Activated naive CD8-positive, alpha-beta T cell treated with anti-CD3 and anti-CD28 coated beads, Interleukin-2, amount 10 ng/mL, durations not matched to agents 7 days and 5 days (primary cell): ENCODE measurements at regions not wholly inside any gene's neighbourhood (a gene's known extent, or its start where the extent isn't known, plus 50 kb on each side); places are given as distances from the start of the nearest gene placed in this dataset.

Experiments
- ATAC-seq: fragments of 150-1000 bp; cut with Tn5 transposase; one replicate; pipeline ENCODE4 v1.10.0; 2021; ENCODE audit warnings: low read depth, moderate library complexity
- POLR2A ChIA-PET: fragments of 350-600 bp; sonication (Branson Sonifier 250); formaldehyde crosslinking; loops from one replicate; lab custom pipeline; 2021; ENCODE audit warnings: antibody characterized with exemption; lab: Charles Lee
- DNase-seq: peaks from one replicate; pipeline ENCODE4 v3.0.0; 2021
- H3K27ac Mint-ChIP-seq: one replicate; pipeline ENCODE4 v1.8.0; 2022; ENCODE audit warnings: mild to moderate bottlenecking, mixed read lengths
- H3K27me3 Mint-ChIP-seq: one replicate; pipeline ENCODE4 v1.8.0; 2022; ENCODE audit warnings: mild to moderate bottlenecking, moderate library complexity, mixed read lengths
- H3K36me3 Mint-ChIP-seq: one replicate; pipeline ENCODE4 v1.8.0; 2021; ENCODE audit warnings: mild to moderate bottlenecking, mixed read lengths
- H3K4me1 Mint-ChIP-seq: one replicate; pipeline ENCODE4 v1.8.0; 2021; ENCODE audit warnings: mixed read lengths
- H3K4me3 Mint-ChIP-seq: one replicate; pipeline ENCODE4 v1.8.0; 2022; ENCODE audit warnings: mild to moderate bottlenecking, moderate library complexity, mixed read lengths
- H3K9me3 Mint-ChIP-seq: one replicate; pipeline ENCODE4 v1.8.0; 2021; ENCODE audit warnings: mixed read lengths

DNA sequence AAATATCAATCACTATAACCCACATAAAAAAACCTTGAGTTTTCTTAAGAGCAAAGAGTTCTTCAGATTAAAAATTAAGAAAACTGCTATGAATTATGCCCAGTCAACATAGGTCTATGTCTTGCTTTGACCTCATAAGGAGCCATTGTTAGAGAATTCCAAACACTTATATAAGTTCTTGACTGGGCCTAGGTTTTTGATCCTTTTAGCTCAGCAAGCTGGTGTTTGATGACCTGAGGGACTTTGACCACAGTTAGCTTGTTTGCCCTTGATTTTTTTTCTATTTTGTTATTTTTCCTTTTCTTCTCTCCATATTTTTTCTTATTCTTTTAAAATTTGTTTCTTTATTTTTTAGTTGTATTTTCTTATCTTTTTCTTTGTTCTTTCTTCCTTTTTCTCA, 122.3 kb downstream of the RHOU start:
- Mint-ChIP-seq H3K4me1 (peaks cover 7% of the 10 kb centered on the region), H3K27me3 (peaks cover 22% of the 10 kb centered on the region), H3K36me3 (peaks cover 2% of the 10 kb centered on the region), H3K27ac (no peak overlapping the region), H3K9me3 (peaks cover 2% of the 10 kb centered on the region), H3K4me3 (no peak overlapping the region)
- ATAC-seq (no peak), DNase-seq (no peak)
- POLR2A ChIA-PET, result no interaction called here

DNA sequence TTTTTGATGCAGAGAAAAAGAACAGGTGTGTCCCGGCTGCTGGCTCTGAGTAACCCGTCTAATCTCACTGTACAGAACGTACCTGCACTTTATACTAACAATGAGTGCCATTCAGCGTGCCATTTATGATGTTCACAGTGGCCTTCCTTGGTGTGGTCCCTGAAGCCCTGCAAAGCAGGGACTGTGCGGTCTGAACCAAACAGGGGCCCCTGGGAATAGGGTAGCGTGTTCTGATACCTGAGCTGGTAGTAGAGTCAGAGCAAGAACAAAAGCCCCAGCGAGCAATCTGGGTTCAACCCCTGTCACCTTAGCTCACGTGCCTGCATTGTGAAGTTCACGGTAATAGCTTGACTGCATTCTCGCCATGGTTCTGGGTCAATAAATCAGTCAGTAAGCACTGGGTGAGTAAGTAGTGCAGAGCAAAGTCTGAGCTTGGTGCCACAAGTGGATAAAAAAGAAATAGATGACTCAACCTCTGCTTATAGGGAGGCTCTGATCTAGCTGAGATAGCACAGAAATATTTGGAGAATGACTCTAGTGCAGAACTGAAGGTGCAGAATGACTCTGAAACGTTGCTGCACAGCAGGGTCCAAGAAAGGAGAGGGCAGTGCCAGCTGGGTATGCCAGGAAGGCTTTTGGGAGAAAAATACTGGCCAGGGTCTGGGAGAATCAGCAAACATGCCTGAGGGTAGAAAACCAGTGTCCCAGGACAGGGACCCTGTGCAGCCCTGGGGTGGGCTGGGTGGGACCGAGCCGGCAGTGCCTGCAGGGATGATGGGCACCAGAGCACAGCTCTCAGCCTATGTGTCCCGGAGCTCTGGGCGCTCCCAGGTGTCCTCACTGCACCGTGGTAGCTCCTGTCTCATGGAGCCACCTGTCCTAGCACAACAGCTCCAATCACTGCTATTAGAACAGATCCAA, 125.9 kb downstream of the RHOU start:
- DNase-seq (no peak), ATAC-seq (no peak)
- peaks cover 16% of the 10 kb centered on the region for H3K27me3 Mint-ChIP-seq
- H3K9me3 Mint-ChIP-seq, result no peaks in the 10 kb centered on the region
- H3K27ac Mint-ChIP-seq, result no peak overlapping the region
- POLR2A ChIA-PET, result no interaction called here
- H3K4me1 Mint-ChIP-seq, result peaks cover 24% of the 10 kb centered on the region
- H3K36me3 Mint-ChIP-seq, result peaks cover 2% of the 10 kb centered on the region
- H3K4me3 Mint-ChIP-seq, result no peak overlapping the region

DNA sequence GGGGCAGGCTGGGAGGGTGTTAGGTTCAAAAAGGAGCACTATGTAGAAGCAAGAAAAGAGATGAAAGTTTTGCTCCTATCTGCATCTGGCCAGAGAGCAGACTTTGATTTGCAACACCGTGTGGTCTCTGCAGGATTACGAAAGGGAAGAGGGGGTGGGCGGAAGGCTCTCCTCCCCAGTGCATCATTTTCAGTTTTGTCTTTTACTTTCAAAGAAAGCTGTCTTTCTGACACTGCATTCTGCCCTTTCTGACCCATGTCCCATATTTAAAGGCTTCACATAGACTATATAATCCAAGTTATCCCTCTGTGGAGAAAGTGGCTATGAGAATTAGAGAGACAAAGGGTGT, 126.5 kb downstream of the RHOU start:
- Mint-ChIP-seq H3K27ac (no peak overlapping the region), H3K9me3 (no peaks in the 10 kb centered on the region), H3K36me3 (peaks cover 2% of the 10 kb centered on the region), H3K4me1 (peaks cover 24% of the 10 kb centered on the region), H3K4me3 (no peak overlapping the region), H3K27me3 (peaks cover 11% of the 10 kb centered on the region)
- ATAC-seq (no peak), DNase-seq (no peak)
- POLR2A ChIA-PET, result no interaction called here

DNA sequence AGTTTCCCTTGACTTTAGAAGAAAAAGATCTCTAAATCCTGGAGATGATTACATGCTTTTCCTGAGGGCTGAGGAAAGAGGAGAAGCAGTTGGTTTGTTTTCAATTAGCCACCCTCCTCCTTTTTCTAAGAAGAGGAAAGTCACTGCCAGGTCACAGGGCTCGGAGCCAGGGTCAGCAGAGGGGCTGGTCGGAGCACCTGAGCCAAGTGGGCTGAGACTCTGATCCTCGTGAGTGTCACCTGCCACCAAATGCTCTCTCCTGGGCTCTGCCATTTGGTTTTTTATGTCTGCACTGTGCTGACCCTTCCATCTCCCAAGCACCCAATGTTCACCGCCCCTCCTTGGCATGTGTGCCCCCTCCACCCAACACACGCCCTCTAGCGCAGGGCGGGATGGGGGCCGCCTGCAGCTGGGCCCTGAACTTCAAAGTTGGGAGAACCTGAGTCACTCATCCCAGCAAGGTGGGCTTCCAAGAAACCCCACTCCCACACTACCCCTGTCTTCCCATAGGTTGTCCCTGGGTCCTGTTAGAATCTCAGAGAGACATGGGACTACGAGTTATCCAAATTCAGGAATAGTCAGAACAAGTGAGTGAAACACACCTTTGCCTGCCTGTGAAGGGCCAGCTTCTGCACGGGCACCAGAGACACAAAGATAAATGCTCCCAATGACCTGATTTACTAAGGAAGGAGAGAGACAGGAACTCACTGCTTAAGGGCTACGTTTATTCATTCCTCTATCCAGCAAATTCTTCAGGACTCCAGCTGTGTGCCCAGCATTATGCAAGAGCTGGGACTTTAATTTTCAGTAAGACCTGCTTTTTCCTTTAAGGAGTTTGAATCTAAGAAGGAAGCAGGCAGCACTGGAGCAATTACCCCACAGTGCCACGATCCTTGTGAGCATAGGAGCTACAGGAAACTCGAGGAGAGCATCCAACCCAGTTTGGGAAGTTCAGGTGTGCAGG, 127.5 kb downstream of the RHOU start:
- DNase-seq, result no peak
- Mint-ChIP-seq H3K36me3 (peaks cover 2% of the 10 kb centered on the region), H3K27ac (peak overlapping the region; percentile 79), H3K27me3 (peaks cover 10% of the 10 kb centered on the region), H3K4me3 (peak overlapping the region; percentile 18), H3K9me3 (no peaks in the 10 kb centered on the region), H3K4me1 (peaks cover 27% of the 10 kb centered on the region)
- POLR2A ChIA-PET, result no interaction called here
- no peak for ATAC-seq

DNA sequence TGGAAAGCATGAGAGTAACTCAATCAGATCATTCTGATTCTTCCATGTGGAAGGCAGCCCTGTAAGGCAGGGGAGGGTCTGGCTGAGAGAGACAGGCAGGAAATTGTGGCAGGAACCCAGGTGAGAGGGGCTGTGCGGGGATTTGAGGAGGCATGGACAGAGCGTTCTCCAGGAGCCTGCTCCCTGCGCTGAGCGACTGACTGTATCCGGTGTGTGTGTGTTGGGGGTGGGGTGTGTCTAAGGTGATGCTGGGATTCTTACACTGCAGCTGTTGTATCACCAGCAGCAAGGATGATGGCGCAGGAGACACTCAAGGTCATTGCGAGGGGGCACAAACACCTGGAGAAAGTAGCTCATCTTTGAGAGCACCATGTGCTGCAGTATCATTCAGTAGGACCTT, 128.5 kb downstream of the RHOU start:
- peaks cover 2% of the 10 kb centered on the region for H3K36me3 Mint-ChIP-seq
- H3K27me3 Mint-ChIP-seq, result peaks cover 2% of the 10 kb centered on the region
- ATAC-seq (peak; percentile 10), DNase-seq (no peak)
- H3K4me3 Mint-ChIP-seq, result peak overlapping the region; percentile 18
- peak overlapping the region; percentile 79 for H3K27ac Mint-ChIP-seq
- POLR2A ChIA-PET, result interaction anchor here (0.7 kb wide), 1 partner anchor 91 kb away, joined by 4 read pairs; no protein-coding TSS in a partner anchor
- peaks cover 27% of the 10 kb centered on the region for H3K4me1 Mint-ChIP-seq
- no peaks in the 10 kb centered on the region for H3K9me3 Mint-ChIP-seq

DNA sequence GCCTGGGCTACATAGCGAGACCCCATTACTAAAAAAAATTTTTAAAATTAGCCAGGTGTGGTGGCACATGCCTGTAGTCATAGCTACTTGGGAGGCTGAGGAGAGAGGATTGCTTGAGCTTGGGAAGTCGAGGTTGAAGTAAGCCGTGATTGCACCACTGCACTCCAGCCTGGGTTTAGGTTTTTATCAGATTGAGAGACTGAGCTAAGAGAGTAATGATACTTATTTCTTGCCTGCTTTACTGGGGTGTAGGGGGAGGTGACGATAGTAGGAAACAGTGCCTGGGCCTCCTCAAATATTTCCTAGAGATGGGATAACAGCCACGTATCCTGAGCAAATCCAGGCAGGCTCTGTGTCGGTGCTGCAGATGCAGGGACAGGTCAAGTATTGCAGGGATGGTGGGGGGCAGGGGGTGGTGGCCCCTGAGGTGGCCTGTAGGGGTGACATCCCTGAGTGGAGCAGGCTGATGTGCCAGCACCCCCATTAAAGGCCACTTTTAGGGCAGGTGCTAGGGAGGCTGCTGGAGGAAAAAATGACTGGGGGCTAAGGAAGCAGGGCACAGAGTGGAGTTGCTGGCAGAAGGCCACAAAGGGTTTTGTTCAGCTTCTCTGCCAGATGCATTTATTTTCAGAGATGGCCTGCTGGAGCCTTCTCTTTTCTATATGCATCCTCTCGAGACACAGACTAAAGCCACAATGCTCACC, 130.5 kb downstream of the RHOU start:
- peaks cover 25% of the 10 kb centered on the region for H3K4me1 Mint-ChIP-seq
- no peaks in the 10 kb centered on the region for H3K36me3 Mint-ChIP-seq
- H3K27ac Mint-ChIP-seq, result no peak overlapping the region
- no peak for ATAC-seq
- no peaks in the 10 kb centered on the region for H3K9me3 Mint-ChIP-seq
- H3K27me3 Mint-ChIP-seq, result peaks cover 5% of the 10 kb centered on the region
- no peak overlapping the region for H3K4me3 Mint-ChIP-seq
- POLR2A ChIA-PET, result no interaction called here
- DNase-seq, result no peak

DNA sequence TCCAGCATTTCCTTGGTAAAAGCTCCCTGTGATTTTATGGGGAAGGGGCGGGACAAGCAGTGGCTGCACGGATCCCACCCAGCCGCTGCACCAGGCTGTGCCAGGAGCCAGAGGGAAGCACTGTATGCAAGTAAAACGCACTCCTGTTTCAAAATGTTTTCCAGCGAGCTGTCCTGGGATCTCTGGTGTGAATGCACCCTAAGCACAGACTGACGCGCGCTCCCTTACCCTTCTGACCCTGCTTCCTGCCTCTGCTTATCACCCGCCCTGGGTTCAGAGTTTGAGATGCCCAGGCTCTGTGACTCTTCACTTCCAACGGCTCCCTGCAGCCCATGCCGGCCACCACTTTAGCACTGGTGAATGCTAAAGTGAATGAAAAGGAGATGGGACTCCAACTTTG, 131.2 kb downstream of the RHOU start:
- peaks cover 25% of the 10 kb centered on the region for H3K4me1 Mint-ChIP-seq
- no peaks in the 10 kb centered on the region for H3K36me3 Mint-ChIP-seq
- ATAC-seq (no peak), DNase-seq (no peak)
- H3K27me3 Mint-ChIP-seq, result peaks cover 5% of the 10 kb centered on the region
- POLR2A ChIA-PET, result no interaction called here
- H3K27ac Mint-ChIP-seq, result no peak overlapping the region
- no peak overlapping the region for H3K4me3 Mint-ChIP-seq
- H3K9me3 Mint-ChIP-seq, result no peaks in the 10 kb centered on the region

DNA sequence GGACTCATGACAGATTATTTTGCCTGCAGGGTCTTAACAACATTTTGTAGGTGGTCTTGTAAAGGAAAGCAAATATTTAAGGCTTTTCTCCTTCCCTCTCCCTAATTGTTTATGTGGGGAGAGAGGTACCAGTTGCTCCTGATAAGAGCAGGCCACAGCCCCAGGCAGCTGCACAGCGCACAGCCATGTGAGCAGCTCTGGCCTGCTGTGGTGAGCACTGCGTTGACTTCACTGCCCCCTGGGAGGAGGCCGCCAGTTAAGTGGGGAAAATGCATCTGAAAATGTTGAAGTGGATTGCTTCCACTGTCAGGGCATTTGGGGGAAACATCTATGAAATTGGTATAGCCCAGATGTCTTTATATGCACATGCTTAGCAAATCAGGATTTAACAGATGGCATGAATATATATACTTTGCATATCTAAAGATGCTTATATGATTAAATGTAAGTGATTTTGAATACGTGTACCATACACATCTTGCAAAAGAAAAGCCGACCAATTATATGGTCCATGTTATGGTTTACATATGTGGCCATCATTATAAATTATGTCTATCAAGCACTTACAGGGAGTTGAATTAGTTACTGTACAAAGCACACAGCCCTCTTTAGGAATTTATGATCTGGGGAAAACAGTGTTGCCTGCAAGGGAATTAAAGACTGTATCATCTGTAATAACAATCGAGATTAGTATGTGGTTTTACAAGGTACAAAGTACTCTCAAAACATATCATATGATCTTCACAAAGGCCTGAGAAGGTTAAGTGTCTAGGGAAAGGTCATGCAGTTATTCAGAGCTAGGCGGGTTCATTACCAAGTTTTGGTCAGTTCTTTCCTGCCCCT, 132.1 kb downstream of the RHOU start:
- ATAC-seq (no peak), DNase-seq (no peak)
- Mint-ChIP-seq H3K27ac (no peak overlapping the region), H3K9me3 (no peaks in the 10 kb centered on the region), H3K36me3 (no peaks in the 10 kb centered on the region), H3K4me3 (no peak overlapping the region), H3K27me3 (peaks cover 5% of the 10 kb centered on the region), H3K4me1 (peaks cover 20% of the 10 kb centered on the region)
- POLR2A ChIA-PET, result interaction anchor here (0.6 kb wide), 1 partner anchor 69 kb away, joined by 6 read pairs; no protein-coding TSS in a partner anchor

DNA sequence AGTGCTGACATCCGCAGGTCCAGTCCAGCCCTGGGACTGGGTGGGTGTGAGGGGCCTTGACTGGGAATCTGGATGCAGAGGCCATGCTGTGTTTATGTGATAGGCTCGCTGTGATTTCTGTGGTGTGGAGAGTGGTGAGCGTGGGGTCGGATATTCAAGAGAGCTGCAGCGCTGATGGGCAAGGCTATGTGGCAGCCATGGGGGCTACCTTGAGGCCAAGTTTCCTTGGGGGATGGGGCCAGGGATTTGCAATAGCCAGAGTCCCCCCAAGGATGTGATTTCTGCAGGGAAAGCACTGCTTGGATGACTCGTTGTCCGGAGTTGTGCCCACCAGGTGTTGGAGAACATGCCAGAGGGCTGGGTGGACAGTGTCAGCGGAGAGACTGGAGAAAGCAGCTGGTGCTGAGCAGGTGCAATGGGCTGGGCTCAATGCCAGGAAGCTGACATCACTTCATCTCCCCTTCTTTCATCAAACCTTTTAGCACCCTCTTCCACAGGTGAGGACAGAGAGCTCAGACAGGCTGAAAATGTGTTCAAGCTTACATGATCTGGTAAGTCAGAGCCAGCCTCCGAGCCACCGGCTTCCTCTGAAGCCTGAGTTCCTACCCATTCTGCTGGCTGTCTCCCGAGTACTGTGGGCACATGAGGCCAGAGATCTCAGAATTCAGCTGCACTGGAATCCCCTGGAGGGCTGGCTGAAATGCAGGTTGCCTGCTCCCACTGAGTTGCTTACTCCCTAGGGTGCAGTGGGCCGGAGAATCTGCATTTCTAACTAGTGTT, 132.9 kb downstream of the RHOU start:
- POLR2A ChIA-PET, result interaction anchor here (0.6 kb wide), 1 partner anchor 68 kb away, joined by 6 read pairs; no protein-coding TSS in a partner anchor
- Mint-ChIP-seq H3K27me3 (peaks cover 5% of the 10 kb centered on the region), H3K36me3 (no peaks in the 10 kb centered on the region), H3K4me1 (peaks cover 20% of the 10 kb centered on the region), H3K4me3 (no peak overlapping the region), H3K9me3 (no peaks in the 10 kb centered on the region), H3K27ac (no peak overlapping the region)
- no peak for ATAC-seq
- no peak for DNase-seq

DNA sequence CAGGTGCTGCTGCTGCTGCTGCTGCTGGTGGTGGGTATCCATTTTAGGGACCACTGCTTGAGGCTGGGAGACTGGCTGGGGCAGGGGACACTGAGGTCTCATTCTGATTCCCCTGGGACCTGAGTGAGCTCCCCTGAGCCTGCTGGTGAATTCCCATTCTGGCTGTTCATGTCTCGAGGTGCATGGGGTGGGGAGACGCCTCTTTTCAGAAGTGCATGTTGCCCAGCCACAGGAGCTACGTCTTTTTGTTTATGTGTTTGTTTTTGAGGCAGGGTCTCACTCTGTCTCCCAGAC, 133.4 kb downstream of the RHOU start:
- DNase-seq (no peak), ATAC-seq (no peak)
- Mint-ChIP-seq H3K4me3 (no peak overlapping the region), H3K4me1 (peaks cover 15% of the 10 kb centered on the region), H3K36me3 (no peaks in the 10 kb centered on the region), H3K27ac (no peak overlapping the region), H3K9me3 (no peaks in the 10 kb centered on the region), H3K27me3 (peaks cover 7% of the 10 kb centered on the region)
- POLR2A ChIA-PET, result no interaction called here

DNA sequence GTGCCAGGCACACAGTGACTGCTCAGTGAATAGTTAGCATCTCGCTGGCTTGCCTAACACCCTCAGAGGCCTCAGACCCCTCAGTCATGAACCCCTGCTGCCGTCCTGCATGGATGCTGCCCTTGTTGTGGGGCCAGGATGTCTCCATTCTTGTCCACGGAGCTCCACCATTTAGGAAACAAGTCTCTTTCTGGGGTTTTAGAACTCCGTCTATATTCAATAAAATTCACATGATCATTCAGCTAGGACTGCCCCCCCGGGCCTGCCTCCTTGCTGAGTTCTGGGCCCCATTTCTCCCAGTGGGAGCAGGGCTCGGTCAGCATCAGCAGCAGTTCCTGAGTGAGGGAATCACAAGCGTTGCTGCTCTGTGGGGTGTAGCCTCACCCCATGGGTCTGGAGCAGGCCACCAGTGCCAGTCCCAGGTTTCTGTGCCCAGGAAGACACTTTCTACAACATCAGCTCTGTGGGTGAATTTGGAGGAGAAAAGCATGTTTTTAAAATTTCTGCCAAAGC, 134.1 kb downstream of the RHOU start:
- POLR2A ChIA-PET, result no interaction called here
- no peak for DNase-seq
- Mint-ChIP-seq H3K36me3 (no peaks in the 10 kb centered on the region), H3K4me1 (peaks cover 10% of the 10 kb centered on the region), H3K27me3 (peaks cover 7% of the 10 kb centered on the region), H3K27ac (no peak overlapping the region), H3K4me3 (no peak overlapping the region), H3K9me3 (no peaks in the 10 kb centered on the region)
- ATAC-seq, result no peak
